Activated CD8-positive, alpha-beta T cell treated with anti-CD3 and anti-CD28 coated beads, Interleukin-2, amount 10 ng/mL, durations not matched to agents 7 days and 5 days (primary cell): ENCODE measurements at regions not wholly inside any gene's neighbourhood (a gene's known extent, or its start where the extent isn't known, plus 50 kb on each side); places are given as distances from the start of the nearest gene placed in this dataset.
"Not testable (repeated sequence)": the region's sequence is repeated elsewhere in the genome, so short reads cannot be mapped to it uniquely, and the experiment has no call there.

Experiments
- ATAC-seq: fragments of 150-1000 bp; cut with Tn5 transposase; one replicate; pipeline ENCODE4 v1.10.0; 2021; ENCODE audit warnings: moderate library complexity
- CTCF ChIA-PET: fragments of 350-600 bp; sonication (Branson Sonifier 250); formaldehyde crosslinking; loops from one replicate; lab custom pipeline; 2021; ENCODE audit warnings: antibody characterized with exemption; lab: Charles Lee
- POLR2A ChIA-PET: fragments of 350-600 bp; sonication (Branson Sonifier 250); formaldehyde crosslinking; loops from one replicate; lab custom pipeline; 2021; ENCODE audit warnings: antibody characterized with exemption; lab: Charles Lee
- DNase-seq: peaks from one replicate; pipeline ENCODE4 v3.0.0-alpha.2; 2020
- H3K27ac Mint-ChIP-seq: one replicate; pipeline ENCODE4 v1.8.0; 2021; ENCODE audit warnings: mild to moderate bottlenecking, mixed read lengths
- H3K27me3 Mint-ChIP-seq: one replicate; pipeline ENCODE4 v1.8.0; 2021; ENCODE audit warnings: low read depth, mixed read lengths
- H3K36me3 Mint-ChIP-seq: one replicate; pipeline ENCODE4 v1.8.0; 2021; ENCODE audit warnings: low read depth, mixed read lengths
- H3K4me1 Mint-ChIP-seq: one replicate; pipeline ENCODE4 v1.8.0; 2021; ENCODE audit warnings: low read depth, mixed read lengths
- H3K4me3 Mint-ChIP-seq: one replicate; pipeline ENCODE4 v1.8.0; 2021; ENCODE audit warnings: mild to moderate bottlenecking, mixed read lengths
- H3K9me3 Mint-ChIP-seq: one replicate; pipeline ENCODE4 v1.8.0; 2022; ENCODE audit warnings: mixed read lengths; ENCODE audit not compliant: insufficient read depth

- DNase-seq = no peak
- ChIA-PET POLR2A (no interaction called here), CTCF (no interaction called here)
- H3K4me1 Mint-ChIP-seq = peaks cover 6% of the 10 kb centered on the region
- no peak for ATAC-seq
- peaks cover 26% of the 10 kb centered on the region for H3K27me3 Mint-ChIP-seq
- H3K9me3 Mint-ChIP-seq = peaks cover 4% of the 10 kb centered on the region
- peaks cover 3% of the 10 kb centered on the region for H3K36me3 Mint-ChIP-seq
- H3K27ac Mint-ChIP-seq = no peak overlapping the region
- H3K4me3 Mint-ChIP-seq = no peak overlapping the region
Measured at GRCh38 chr1:21385022-21385421, 54.9 kb upstream of the NBPF3 start.

DNA sequence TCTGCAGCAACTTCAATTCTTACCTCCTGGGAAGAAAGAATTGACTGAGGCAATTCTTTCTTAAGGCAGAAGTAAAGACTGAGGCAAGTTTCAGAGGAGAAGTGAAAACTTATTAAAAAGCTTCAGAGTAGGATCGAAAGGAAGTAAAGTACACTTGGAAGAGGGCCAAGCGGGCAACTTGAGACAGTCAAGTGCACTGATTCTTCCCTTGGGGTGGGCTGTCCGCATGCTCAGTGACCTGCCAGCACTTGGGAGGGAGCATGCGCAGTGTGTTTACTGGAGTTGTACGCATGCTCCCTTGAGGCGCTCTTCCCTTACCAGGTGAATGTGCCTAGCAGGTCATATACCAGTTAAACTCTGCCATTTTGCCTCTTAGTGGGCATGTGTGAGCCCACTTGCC is 55.3 kb upstream of the NBPF3 start:
- DNase-seq (no peak), ATAC-seq (no peak)
- no peak overlapping the region for H3K4me3 Mint-ChIP-seq
- H3K27ac Mint-ChIP-seq = no peak overlapping the region
- peaks cover 3% of the 10 kb centered on the region for H3K36me3 Mint-ChIP-seq
- peaks cover 6% of the 10 kb centered on the region for H3K4me1 Mint-ChIP-seq
- peaks cover 29% of the 10 kb centered on the region for H3K27me3 Mint-ChIP-seq
- CTCF ChIA-PET = interaction anchor here (1.0 kb wide), 1 partner anchor 16 kb away, joined by 3 read pairs; no protein-coding TSS in a partner anchor
- peaks cover 4% of the 10 kb centered on the region for H3K9me3 Mint-ChIP-seq
- POLR2A ChIA-PET = no interaction called here

GRCh38 chr1:21383785-21384401 is 56.0 kb upstream of the NBPF3 start:
- H3K9me3 Mint-ChIP-seq = peaks cover 4% of the 10 kb centered on the region
- DNase-seq (no peak), ATAC-seq (no peak)
- peaks cover 32% of the 10 kb centered on the region for H3K27me3 Mint-ChIP-seq
- H3K36me3 Mint-ChIP-seq = peaks cover 3% of the 10 kb centered on the region
- H3K4me1 Mint-ChIP-seq = peaks cover 6% of the 10 kb centered on the region
- ChIA-PET CTCF (interaction anchor here (0.9 to 1.0 kb wide), 2 partner anchors 15 to 50 kb away, joined by 3 read pairs; no protein-coding TSS in a partner anchor), POLR2A (no interaction called here)
- no peak overlapping the region for H3K4me3 Mint-ChIP-seq
- H3K27ac Mint-ChIP-seq = no peak overlapping the region

DNA sequence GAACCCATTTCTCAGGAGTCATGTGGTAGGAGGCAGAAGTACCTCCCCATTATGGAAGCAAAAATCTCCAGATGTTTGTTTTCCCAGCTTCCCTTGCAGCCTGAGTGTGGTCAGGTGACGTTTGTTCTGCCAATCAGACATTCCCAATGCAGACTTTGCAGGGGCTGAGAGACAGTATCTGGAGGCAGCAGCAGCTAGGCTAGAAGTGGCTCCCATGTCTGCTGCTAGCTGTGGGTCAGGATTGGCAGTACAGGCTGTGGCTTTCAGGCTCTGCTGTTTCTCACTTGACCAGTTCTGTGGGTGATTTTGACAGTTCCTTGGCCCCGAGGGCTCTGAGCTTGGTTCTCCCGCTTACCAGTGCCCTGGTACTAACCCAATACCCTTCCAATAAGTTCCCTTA is 58.6 kb upstream of the NBPF3 start:
- H3K4me3 Mint-ChIP-seq = no peak overlapping the region
- DNase-seq = no peak
- peaks cover 6% of the 10 kb centered on the region for H3K4me1 Mint-ChIP-seq
- no peak for ATAC-seq
- H3K27ac Mint-ChIP-seq = no peak overlapping the region
- peaks cover 3% of the 10 kb centered on the region for H3K36me3 Mint-ChIP-seq
- CTCF ChIA-PET = interaction anchor here (1.2 to 2.2 kb wide), 2 partner anchors 13 to 165 kb away, joined by 4 to 9 read pairs; no protein-coding TSS in a partner anchor
- peaks cover 4% of the 10 kb centered on the region for H3K9me3 Mint-ChIP-seq
- POLR2A ChIA-PET = no interaction called here
- peaks cover 37% of the 10 kb centered on the region for H3K27me3 Mint-ChIP-seq

DNA sequence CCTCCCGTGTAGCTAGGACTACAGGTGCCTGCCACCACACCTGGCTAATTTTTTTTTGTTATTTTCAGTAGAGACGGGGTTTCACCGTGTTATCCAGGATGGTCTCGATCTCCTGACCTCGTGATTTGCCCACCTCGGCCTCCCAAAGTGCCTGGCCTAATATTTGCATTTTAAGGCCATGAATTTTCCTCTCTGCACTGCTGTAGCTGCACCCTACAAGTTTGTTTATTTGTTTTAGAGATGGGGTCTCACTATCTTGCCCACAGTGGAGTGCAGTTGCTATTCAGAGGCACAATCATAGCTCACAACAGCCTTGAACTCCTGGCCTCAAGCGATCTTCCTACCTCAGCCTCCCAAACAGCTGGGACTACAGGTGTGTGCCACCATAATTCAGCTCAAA is 59.8 kb upstream of the NBPF3 start:
- POLR2A ChIA-PET = interaction anchor here (0.6 kb wide), 1 partner anchor 93 kb away, joined by 3 read pairs; no protein-coding TSS in a partner anchor
- not testable (repeated sequence) for H3K9me3 Mint-ChIP-seq, H3K36me3 Mint-ChIP-seq, H3K27ac Mint-ChIP-seq, H3K4me3 Mint-ChIP-seq, H3K4me1 Mint-ChIP-seq, DNase-seq, ATAC-seq
- CTCF ChIA-PET = interaction anchor here (1.2 to 2.2 kb wide), 3 partner anchors 10 to 163 kb away, joined by 4 to 9 read pairs (median 4); no protein-coding TSS in a partner anchor
- H3K27me3 Mint-ChIP-seq = peaks cover 35% of the 10 kb centered on the region

- Mint-ChIP-seq H3K4me3 (no peak overlapping the region), H3K27me3 (peaks cover 35% of the 10 kb centered on the region), H3K9me3 (peaks cover 4% of the 10 kb centered on the region), H3K4me1 (peaks cover 6% of the 10 kb centered on the region), H3K36me3 (peaks cover 3% of the 10 kb centered on the region), H3K27ac (no peak overlapping the region)
- ATAC-seq (no peak), DNase-seq (no peak)
- CTCF ChIA-PET = interaction anchor here (1.5 to 2.2 kb wide), 2 partner anchors 9 to 11 kb away, joined by 4 to 9 read pairs; no protein-coding TSS in a partner anchor
- POLR2A ChIA-PET = interaction anchor here (0.6 to 0.7 kb wide), 2 partner anchors 92 to 157 kb away, joined by 3 read pairs; no protein-coding TSS in a partner anchor
Measured at GRCh38 chr1:21379571-21379970, 60.4 kb upstream of the NBPF3 start.

GRCh38 chr1:21378705-21379494 is 61.0 kb upstream of the NBPF3 start:
- Mint-ChIP-seq H3K4me1 (peaks cover 6% of the 10 kb centered on the region), H3K27ac (no peak overlapping the region), H3K9me3 (peaks cover 4% of the 10 kb centered on the region), H3K4me3 (no peak overlapping the region), H3K36me3 (peaks cover 3% of the 10 kb centered on the region), H3K27me3 (peaks cover 29% of the 10 kb centered on the region)
- ATAC-seq (no peak), DNase-seq (no peak)
- ChIA-PET POLR2A (interaction anchor here (0.7 kb wide), 1 partner anchor 156 kb away, joined by 3 read pairs; no protein-coding TSS in a partner anchor), CTCF (interaction anchor here (0.7 to 2.2 kb wide), 3 partner anchors 9 to 123 kb away, joined by 3 to 9 read pairs (median 4); no protein-coding TSS in a partner anchor)

DNA sequence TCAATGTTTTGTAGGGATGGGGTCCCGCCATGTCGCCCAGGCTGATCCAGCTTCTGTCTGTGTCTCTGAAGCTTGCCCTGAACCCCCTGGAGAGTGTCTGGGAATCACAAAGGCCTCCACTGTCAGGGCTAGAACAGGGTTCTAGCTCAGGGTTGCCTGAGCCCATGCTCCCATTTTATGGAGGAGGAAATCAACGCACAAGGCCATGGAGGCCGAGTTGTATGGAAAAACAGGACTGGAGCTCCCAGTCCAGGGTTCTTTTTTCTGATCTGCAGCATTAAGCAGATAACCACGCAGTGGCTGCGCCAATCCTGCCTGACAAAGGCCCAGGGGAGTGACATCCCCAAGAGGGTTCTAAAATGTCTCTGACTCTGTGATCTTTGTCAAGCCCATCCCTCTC is 67.6 kb upstream of the NBPF3 start:
- DNase-seq = no peak
- Mint-ChIP-seq H3K27ac (no peak overlapping the region), H3K36me3 (no peaks in the 10 kb centered on the region), H3K4me1 (peaks cover 6% of the 10 kb centered on the region), H3K4me3 (no peak overlapping the region), H3K27me3 (peaks cover 3% of the 10 kb centered on the region), H3K9me3 (no peaks in the 10 kb centered on the region)
- ChIA-PET POLR2A (interaction anchor here (1.1 kb wide), 1 partner anchor 154 kb away, joined by 3 read pairs; no protein-coding TSS in a partner anchor), CTCF (interaction anchor here (0.8 to 1.9 kb wide), 6 partner anchors 9 to 156 kb away, joined by 3 to 9 read pairs (median 4); no protein-coding TSS in a partner anchor)
- ATAC-seq = no peak

DNA sequence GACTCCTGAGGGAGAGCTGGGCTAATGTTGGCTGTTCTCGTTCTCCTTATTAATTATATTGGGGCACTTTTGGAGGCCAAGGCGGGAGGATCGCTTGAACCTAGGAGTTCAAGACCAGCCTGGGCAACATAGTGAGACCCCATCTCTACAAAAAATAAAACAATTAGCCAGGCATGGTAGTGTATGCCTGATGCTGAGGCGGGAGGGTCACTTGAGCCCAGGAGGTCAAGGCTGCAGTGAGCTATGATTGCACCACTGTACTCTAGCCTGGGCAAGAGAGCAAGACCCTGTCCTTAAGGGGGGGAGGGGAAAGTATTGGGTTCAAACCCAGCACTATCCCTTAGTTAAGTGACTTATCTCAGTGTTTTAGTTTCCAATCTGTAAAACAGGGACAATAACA is 70.0 kb upstream of the NBPF3 start:
- H3K27me3 Mint-ChIP-seq = no peaks in the 10 kb centered on the region
- POLR2A ChIA-PET = interaction anchor here (1.0 kb wide), 1 partner anchor 145 kb away, joined by 3 read pairs; no protein-coding TSS in a partner anchor

DNA sequence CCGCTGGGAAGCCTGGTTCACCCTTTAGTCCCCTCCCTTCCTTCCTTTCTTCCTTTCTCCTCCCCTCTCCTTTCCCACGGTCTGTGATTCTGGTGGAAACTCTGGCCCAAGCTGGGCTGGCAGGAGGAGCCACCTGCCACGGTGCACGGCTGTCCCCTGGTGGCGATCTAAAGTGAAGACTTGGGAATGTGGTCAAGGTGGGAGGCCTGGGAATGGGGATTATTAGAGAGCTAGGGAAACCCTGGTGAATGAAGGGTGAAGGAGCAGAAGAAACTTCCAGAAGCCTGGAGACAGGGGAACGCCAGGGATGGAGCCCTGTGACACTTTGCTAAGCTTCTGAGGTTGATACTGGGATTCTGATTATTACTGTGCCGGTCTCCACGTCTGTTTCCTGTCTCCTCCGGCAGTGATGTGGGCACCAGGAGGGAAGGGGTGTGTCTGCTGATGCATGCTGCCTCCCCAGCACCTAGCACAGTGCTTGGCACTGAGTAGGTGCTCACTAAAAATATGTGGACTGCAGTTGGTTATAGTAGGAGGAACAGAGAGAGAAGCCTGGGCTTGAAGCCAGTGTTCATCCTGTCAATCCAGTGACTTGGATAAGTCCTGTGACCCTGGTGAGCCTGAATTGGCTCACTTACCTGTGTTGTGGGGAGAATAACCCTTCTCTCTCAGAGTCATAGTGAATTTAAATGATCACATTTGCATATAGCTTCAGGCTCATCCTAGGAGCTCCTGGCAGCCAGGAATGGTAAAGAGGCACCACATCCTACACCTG is 71.2 kb upstream of the NBPF3 start:
- no peaks in the 10 kb centered on the region for H3K36me3 Mint-ChIP-seq
- peaks cover 9% of the 10 kb centered on the region for H3K4me1 Mint-ChIP-seq
- POLR2A ChIA-PET = interaction anchor here (0.6 to 2.1 kb wide), 2 partner anchors 113 to 133 kb away, joined by 4 to 8 read pairs; no protein-coding TSS in a partner anchor
- no peaks in the 10 kb centered on the region for H3K9me3 Mint-ChIP-seq
- CTCF ChIA-PET = interaction anchor here (0.7 to 8.3 kb wide), 34 partner anchors 12 to 396 kb away, joined by 3 to 202 read pairs (median 5); no protein-coding TSS in a partner anchor
- no peak overlapping the region for H3K27ac Mint-ChIP-seq
- H3K4me3 Mint-ChIP-seq = no peak overlapping the region
- DNase-seq = peak; percentile 60
- peak; percentile 80 for ATAC-seq
- H3K27me3 Mint-ChIP-seq = no peaks in the 10 kb centered on the region

More for the DNA sequence above, 70.0 kb upstream of the NBPF3 start:
- no peak overlapping the region for H3K27ac Mint-ChIP-seq
- CTCF ChIA-PET = interaction anchor here (0.6 to 8.3 kb wide), 14 partner anchors 10 to 175 kb away, joined by 3 to 202 read pairs (median 4); no protein-coding TSS in a partner anchor
- DNase-seq = no peak
- no peaks in the 10 kb centered on the region for H3K36me3 Mint-ChIP-seq
- no peak overlapping the region for H3K4me3 Mint-ChIP-seq
- H3K4me1 Mint-ChIP-seq = peaks cover 6% of the 10 kb centered on the region
- no peak for ATAC-seq
- H3K9me3 Mint-ChIP-seq = no peaks in the 10 kb centered on the region
